ENCODE measurements at regions not wholly inside any gene's neighbourhood (a gene's known extent, or its start where the extent isn't known, plus 50 kb on each side); places are given as distances from the start of the nearest gene placed in this dataset.
A peak's percentile ranks its signal among the peaks of the same experiment; 100 is the strongest.

DNA sequence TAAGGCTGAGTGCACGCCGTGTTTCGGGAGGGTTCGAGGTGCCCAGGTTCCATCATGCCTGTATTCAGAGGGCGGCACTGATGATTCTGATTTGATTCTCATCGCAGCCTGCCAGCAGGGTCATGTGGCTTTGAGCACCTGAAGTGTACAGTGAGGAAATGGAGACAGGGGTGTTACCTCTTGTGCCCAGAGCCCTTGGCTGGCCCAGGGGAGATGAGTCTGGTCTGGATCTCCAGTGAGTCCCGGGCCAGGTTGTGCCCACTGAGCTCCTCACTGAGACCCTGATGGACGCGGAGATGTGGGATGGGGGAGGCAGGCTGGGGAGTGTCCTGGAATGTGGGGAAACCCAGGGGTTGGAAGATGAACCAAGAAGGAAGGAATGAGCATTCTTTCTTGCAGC lies 54.7 kb downstream of the GADD45G start:
- whole genome bisulfite sequencing, 2 donors, result 97 to 98% methylated on average over 9 of the region's 9 CpGs
- no peak for DNase-seq
- peak overlapping the region in 3 of 4 donors; percentile 84 to 87 (median 85) for H3K27ac ChIP-seq
- no peak overlapping the region for H3K4me3 ChIP-seq
- ATAC-seq (ENCODE audit: low FRiP score in 2 of 2), result no peak
- no peaks in the 10 kb centered on the region for H3K9me3 ChIP-seq
- H3K27me3 ChIP-seq, result no peaks in the 10 kb centered on the region
- peaks cover 60 to 84% (median 67%) of the 10 kb centered on the region in 4 donors for H3K4me1 ChIP-seq
- no peak for TF ChIP-seq EP300 (IDR thresholded peaks at IDR 0.05)
- no peak for TF ChIP-seq POLR2AphosphoS5 (IDR thresholded peaks at IDR 0.05)
- TF ChIP-seq POLR2A (IDR thresholded peaks at IDR 0.05), result no peak
- TF ChIP-seq, protein P1, sequence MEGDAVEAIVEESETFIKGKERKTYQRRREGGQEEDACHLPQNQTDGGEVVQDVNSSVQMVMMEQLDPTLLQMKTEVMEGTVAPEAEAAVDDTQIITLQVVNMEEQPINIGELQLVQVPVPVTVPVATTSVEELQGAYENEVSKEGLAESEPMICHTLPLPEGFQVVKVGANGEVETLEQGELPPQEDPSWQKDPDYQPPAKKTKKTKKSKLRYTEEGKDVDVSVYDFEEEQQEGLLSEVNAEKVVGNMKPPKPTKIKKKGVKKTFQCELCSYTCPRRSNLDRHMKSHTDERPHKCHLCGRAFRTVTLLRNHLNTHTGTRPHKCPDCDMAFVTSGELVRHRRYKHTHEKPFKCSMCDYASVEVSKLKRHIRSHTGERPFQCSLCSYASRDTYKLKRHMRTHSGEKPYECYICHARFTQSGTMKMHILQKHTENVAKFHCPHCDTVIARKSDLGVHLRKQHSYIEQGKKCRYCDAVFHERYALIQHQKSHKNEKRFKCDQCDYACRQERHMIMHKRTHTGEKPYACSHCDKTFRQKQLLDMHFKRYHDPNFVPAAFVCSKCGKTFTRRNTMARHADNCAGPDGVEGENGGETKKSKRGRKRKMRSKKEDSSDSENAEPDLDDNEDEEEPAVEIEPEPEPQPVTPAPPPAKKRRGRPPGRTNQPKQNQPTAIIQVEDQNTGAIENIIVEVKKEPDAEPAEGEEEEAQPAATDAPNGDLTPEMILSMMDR (IDR thresholded peaks at IDR 0.05), result no peak
- no peaks in the 10 kb centered on the region for H3K36me3 ChIP-seq

- Histone ChIP-seq H3K4me3 (no peak overlapping the region), H3K4me1 (peaks cover 58 to 80% (median 67%) of the 10 kb centered on the region in 4 donors), H3K27ac (peak overlapping the region; percentile 69 to 87 (median 84))
These were observed 55.3 kb downstream of the GADD45G start for GRCh38 chr9:89659891-89660685.

DNA sequence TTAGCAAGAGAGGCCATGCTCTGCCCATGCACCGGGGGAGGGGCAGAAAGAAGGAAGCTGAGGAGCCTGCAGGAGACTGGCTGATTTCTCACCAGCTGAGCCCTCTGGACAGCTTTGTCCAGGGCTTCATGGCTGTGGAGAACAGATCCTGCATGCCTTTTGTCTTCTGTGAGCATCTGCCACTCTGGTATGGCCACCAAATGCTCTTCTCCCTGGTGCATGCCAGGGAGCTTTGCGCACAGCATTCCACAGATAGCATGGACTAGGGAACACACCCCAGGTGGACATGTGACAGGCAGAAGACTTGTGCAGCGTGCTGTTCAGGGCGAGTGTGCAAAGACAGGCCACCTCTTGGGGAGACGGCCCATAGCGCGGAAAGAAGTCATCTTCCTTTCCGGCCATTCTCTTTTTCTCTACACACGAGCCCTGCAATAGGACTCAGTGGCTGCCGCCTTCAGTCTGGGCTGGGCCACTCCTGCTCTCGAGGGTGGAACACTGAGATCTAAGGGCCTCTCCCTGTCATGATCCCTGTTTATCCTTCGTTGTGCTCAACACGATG lies 56.7 kb downstream of the GADD45G start:
- Histone ChIP-seq H3K4me3 (peak overlapping the region in 3 of 4 donors; percentile 4 to 31 (median 28)), H3K4me1 (peaks cover 53 to 76% (median 67%) of the 10 kb centered on the region in 4 donors), H3K9me3 (no peaks in the 10 kb centered on the region), H3K27ac (peak overlapping the region; percentile 69 to 87 (median 84)), H3K27me3 (no peaks in the 10 kb centered on the region), H3K36me3 (no peaks in the 10 kb centered on the region)
- 17 to 28% methylated on average over 9 to 12 of the region's 13 CpGs for WGBS, 2 donors
- DNase-seq (peak in 1 of 2 donors; percentile 62), ATAC-seq (ENCODE audit: low FRiP score in 2 of 2) (peak; percentile 9 to 40)
- TF ChIP-seq, protein P1 (IDR thresholded peaks at IDR 0.05), result no peak
- TF ChIP-seq POLR2AphosphoS5 (IDR thresholded peaks at IDR 0.05) (peak in 1 of 2 donors; percentile 10), POLR2A (IDR thresholded peaks at IDR 0.05) (peak in 1 of 4 donors; percentile 42), EP300 (IDR thresholded peaks at IDR 0.05) (no peak)

More at GRCh38 chr9:89659891-89660685, 55.3 kb downstream of the GADD45G start:
- WGBS, 2 donors, result 81 to 88% methylated on average over 6 of the region's 6 CpGs
- Histone ChIP-seq H3K9me3 (no peaks in the 10 kb centered on the region), H3K36me3 (no peaks in the 10 kb centered on the region), H3K27me3 (no peaks in the 10 kb centered on the region)
- ATAC-seq (ENCODE audit: low FRiP score in 2 of 2) (peak in 1 of 2 donors; percentile 28), DNase-seq (no peak)
- TF ChIP-seq, protein P1 (IDR thresholded peaks at IDR 0.05), result no peak
- TF ChIP-seq EP300 (IDR thresholded peaks at IDR 0.05) (no peak), POLR2AphosphoS5 (IDR thresholded peaks at IDR 0.05) (no peak), POLR2A (IDR thresholded peaks at IDR 0.05) (no peak)

GRCh38 chr9:89661956-89662717 lies 57.3 kb downstream of the GADD45G start:
- H3K9me3 ChIP-seq, result no peaks in the 10 kb centered on the region
- H3K27ac ChIP-seq, result peak overlapping the region; percentile 69 to 87 (median 84)
- H3K4me1 ChIP-seq, result peaks cover 53 to 79% (median 67%) of the 10 kb centered on the region in 4 donors
- DNase-seq (peak; percentile 90 to 98), ATAC-seq (ENCODE audit: low FRiP score in 2 of 2) (peak; percentile 91 to 95)
- peak overlapping the region in 3 of 4 donors; percentile 4 to 31 (median 28) for H3K4me3 ChIP-seq
- H3K36me3 ChIP-seq, result no peaks in the 10 kb centered on the region
- TF ChIP-seq POLR2AphosphoS5 (IDR thresholded peaks at IDR 0.05) (peak in 1 of 2 donors; percentile 48), EP300 (IDR thresholded peaks at IDR 0.05) (no peak), POLR2A (IDR thresholded peaks at IDR 0.05) (peak in 2 of 4 donors; percentile 34 to 54)
- TF ChIP-seq, protein P1 (IDR thresholded peaks at IDR 0.05), result no peak
- 31 to 35% methylated on average over 17 to 21 of the region's 21 CpGs for WGBS, 2 donors
- H3K27me3 ChIP-seq, result no peaks in the 10 kb centered on the region

Data from upper lobe of left lung (tissue), 6 donors.